ENCODE measurements at regions not wholly inside any gene's neighbourhood (a gene's known extent, or its start where the extent isn't known, plus 50 kb on each side); places are given as distances from the start of the nearest gene placed in this dataset.
A peak's percentile ranks its signal among the peaks of the same experiment; 100 is the strongest.

DNA sequence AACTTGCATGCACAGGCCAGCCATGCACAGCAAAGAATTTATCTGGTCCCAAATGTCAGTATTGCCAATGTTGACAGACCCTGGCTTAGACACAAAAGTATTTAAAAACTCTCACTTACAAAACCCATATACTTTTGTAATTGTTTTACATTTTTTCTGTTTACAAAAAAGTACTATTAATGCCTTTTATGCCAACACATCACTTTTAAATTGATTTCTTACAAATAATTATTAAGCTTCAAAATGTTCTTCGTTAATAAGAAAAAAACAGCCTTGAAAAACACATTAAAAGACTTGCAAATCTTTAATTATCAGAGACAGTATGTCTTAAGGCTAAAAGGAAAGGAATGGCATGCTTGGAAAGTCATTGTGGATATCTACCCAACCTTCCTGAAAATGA, 181.3 kb upstream of the TWIST2 start:
- ChIA-PET CTCF (no interaction called here), POLR2A (no interaction called here)
- no peak overlapping the region for H3K27ac ChIP-seq
- peak; percentile 68 for TF ChIP-seq MAFK (IDR thresholded peaks at IDR 0.05; ENCODE audit: partially characterized antibody)
- TF ChIP-seq RARB (CRISPR knock-in tag; IDR thresholded peaks at IDR 0.05), result no peak
- no peak for TF ChIP-seq TP53 (CRISPR knock-in tag; IDR thresholded peaks at IDR 0.05)
- TF ChIP-seq HDAC2 (IDR thresholded peaks at IDR 0.05), result no peak
- DNase-seq (ENCODE audit: low read depth in 1 of 2, low spot score in 1 of 2) (no peak), ATAC-seq (no peak), FAIRE-seq (no peak)
- H3K4me3 ChIP-seq, result no peak overlapping the region
- no peaks in the 10 kb centered on the region for H3K4me1 ChIP-seq
- H3K9me3 ChIP-seq, result peaks cover 32% of the 10 kb centered on the region
- H3K4me2 ChIP-seq, result no peak overlapping the region
- WGBS (ENCODE audit: missing lambda C conversion rate), result 10% methylated on average over 1 of the region's 1 CpG

DNA sequence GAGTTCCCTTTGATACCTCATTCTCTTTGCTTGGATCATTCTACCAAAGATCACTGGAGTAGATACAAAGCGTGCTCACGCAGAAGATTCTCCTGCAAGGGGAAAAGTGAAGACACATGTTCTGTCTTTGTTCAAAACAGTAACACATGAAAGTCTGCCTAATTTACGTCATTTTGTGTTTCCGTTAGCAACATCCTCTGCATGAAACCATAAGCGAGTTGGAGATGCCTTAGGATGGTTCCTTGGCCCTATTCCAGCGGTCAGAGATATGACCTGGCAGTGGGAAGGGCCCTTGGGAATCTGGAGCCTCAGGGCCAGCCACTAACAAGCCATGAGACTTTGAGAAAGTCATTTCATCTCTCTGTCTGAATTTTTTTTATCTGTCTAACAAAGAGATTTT, 180.9 kb upstream of the TWIST2 start:
- POLR2A ChIA-PET, result no interaction called here
- DNase-seq (ENCODE audit: low read depth in 1 of 2, low spot score in 1 of 2), result no peak
- H3K9me3 ChIP-seq, result peaks cover 32% of the 10 kb centered on the region
- FAIRE-seq, result no peak
- no peak overlapping the region for H3K27ac ChIP-seq
- no peak overlapping the region for H3K4me3 ChIP-seq
- TF ChIP-seq, protein P1, sequence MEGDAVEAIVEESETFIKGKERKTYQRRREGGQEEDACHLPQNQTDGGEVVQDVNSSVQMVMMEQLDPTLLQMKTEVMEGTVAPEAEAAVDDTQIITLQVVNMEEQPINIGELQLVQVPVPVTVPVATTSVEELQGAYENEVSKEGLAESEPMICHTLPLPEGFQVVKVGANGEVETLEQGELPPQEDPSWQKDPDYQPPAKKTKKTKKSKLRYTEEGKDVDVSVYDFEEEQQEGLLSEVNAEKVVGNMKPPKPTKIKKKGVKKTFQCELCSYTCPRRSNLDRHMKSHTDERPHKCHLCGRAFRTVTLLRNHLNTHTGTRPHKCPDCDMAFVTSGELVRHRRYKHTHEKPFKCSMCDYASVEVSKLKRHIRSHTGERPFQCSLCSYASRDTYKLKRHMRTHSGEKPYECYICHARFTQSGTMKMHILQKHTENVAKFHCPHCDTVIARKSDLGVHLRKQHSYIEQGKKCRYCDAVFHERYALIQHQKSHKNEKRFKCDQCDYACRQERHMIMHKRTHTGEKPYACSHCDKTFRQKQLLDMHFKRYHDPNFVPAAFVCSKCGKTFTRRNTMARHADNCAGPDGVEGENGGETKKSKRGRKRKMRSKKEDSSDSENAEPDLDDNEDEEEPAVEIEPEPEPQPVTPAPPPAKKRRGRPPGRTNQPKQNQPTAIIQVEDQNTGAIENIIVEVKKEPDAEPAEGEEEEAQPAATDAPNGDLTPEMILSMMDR (IDR thresholded peaks at IDR 0.05), result no peak
- TF ChIP-seq, protein P2, sequence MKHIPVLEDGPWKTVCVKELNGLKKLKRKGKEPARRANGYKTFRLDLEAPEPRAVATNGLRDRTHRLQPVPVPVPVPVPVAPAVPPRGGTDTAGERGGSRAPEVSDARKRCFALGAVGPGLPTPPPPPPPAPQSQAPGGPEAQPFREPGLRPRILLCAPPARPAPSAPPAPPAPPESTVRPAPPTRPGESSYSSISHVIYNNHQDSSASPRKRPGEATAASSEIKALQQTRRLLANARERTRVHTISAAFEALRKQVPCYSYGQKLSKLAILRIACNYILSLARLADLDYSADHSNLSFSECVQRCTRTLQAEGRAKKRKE (CRISPR knock-in tag; IDR thresholded peaks at IDR 0.05; ENCODE audit: low read depth), result no peak
- TF ChIP-seq, protein P3, sequence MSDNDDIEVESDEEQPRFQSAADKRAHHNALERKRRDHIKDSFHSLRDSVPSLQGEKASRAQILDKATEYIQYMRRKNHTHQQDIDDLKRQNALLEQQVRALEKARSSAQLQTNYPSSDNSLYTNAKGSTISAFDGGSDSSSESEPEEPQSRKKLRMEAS (IDR thresholded peaks at IDR 0.05), result no peak
- TF ChIP-seq, protein P4, sequence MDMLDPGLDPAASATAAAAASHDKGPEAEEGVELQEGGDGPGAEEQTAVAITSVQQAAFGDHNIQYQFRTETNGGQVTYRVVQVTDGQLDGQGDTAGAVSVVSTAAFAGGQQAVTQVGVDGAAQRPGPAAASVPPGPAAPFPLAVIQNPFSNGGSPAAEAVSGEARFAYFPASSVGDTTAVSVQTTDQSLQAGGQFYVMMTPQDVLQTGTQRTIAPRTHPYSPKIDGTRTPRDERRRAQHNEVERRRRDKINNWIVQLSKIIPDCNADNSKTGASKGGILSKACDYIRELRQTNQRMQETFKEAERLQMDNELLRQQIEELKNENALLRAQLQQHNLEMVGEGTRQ (IDR thresholded peaks at IDR 0.05), result no peak
- no peak for TF ChIP-seq ZC3H11A (IDR thresholded peaks at IDR 0.05)
- TF ChIP-seq, protein P5, sequence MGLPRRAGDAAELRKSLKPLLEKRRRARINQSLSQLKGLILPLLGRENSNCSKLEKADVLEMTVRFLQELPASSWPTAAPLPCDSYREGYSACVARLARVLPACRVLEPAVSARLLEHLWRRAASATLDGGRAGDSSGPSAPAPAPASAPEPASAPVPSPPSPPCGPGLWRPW (IDR thresholded peaks at IDR 0.05), result no peak
- no peak for TF ChIP-seq JUN (IDR thresholded peaks at IDR 0.05)
- no peak for TF ChIP-seq EHMT2 (IDR thresholded peaks at IDR 0.05; ENCODE audit: low read depth)
- no peak for TF ChIP-seq TFCP2L1 (CRISPR knock-in tag; IDR thresholded peaks at IDR 0.05)
- TF ChIP-seq ZSCAN20 (CRISPR knock-in tag; IDR thresholded peaks at IDR 0.05), result no peak
- no peak for TF ChIP-seq ZNF302 (CRISPR knock-in tag; IDR thresholded peaks at IDR 0.05)
- TF ChIP-seq CBX8 (IDR thresholded peaks at IDR 0.05), result no peak
- H3K4me2 ChIP-seq, result no peak overlapping the region
- H3K4me1 ChIP-seq, result no peaks in the 10 kb centered on the region
- CTCF ChIA-PET, result no interaction called here
- no peak for ATAC-seq
- 59% methylated on average over 6 of the region's 6 CpGs for whole genome bisulfite sequencing (ENCODE audit: missing lambda C conversion rate)

DNA sequence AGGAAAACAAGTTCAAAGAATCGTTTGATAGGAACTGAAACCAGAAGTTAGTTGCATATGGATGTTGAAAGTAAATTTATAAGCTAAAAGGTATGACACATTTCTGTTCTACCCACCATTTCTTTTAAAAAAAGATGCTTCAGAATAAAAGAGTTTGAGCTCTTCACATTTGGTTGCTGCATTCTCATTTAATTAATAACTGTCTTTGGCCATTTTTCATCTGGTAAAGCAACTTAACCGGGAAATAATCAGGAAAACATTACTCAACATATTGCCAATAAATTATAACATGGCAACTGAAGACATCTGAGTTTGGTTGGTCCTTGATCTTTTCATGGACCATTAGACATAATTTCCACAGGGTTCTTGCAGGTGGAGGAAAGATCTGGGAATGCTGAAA, 180.2 kb upstream of the TWIST2 start:
- 41% methylated on average over 2 of the region's 2 CpGs for WGBS (ENCODE audit: missing lambda C conversion rate)
- H3K4me2 ChIP-seq, result no peak overlapping the region
- H3K4me1 ChIP-seq, result no peaks in the 10 kb centered on the region
- H3K9me3 ChIP-seq, result peaks cover 29% of the 10 kb centered on the region; the same call in 2 of the 3 replicates
- FAIRE-seq, result no peak
- no peak for ATAC-seq
- POLR2A ChIA-PET, result no interaction called here
- DNase-seq (ENCODE audit: low read depth in 1 of 2, low spot score in 1 of 2), result no peak
- no peak overlapping the region for H3K4me3 ChIP-seq
- CTCF ChIA-PET, result no interaction called here
- no peak overlapping the region for H3K27ac ChIP-seq
- TF ChIP-seq CBX8 (IDR thresholded peaks at IDR 0.05) (no peak), JUN (IDR thresholded peaks at IDR 0.05) (no peak), FOSB (CRISPR knock-in tag; IDR thresholded peaks at IDR 0.05) (no peak), TP53 (CRISPR knock-in tag; IDR thresholded peaks at IDR 0.05) (no peak), RAD21 (conservative IDR thresholded peaks at IDR 0.05 in 1 of 2, IDR thresholded peaks at IDR 0.05 in 1 of 2) (no peak), ESRRA (IDR thresholded peaks at IDR 0.05; ENCODE audit: borderline replicate concordance, low read length) (no peak), HOXA7 (CRISPR knock-in tag; IDR thresholded peaks at IDR 0.05) (no peak), HEYL (CRISPR knock-in tag; IDR thresholded peaks at IDR 0.05) (no peak), KDM1A (IDR thresholded peaks at IDR 0.05; ENCODE audit: low read depth) (no peak), ZFP36 (IDR thresholded peaks at IDR 0.05; ENCODE audit: borderline replicate concordance, partially characterized antibody) (no peak)
- TF ChIP-seq, protein P6, sequence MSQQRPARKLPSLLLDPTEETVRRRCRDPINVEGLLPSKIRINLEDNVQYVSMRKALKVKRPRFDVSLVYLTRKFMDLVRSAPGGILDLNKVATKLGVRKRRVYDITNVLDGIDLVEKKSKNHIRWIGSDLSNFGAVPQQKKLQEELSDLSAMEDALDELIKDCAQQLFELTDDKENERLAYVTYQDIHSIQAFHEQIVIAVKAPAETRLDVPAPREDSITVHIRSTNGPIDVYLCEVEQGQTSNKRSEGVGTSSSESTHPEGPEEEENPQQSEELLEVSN (IDR thresholded peaks at IDR 0.05; ENCODE audit: borderline replicate concordance, low read depth), result no peak
- TF ChIP-seq, protein P1 (IDR thresholded peaks at IDR 0.05), result no peak
- TF ChIP-seq, protein P7, sequence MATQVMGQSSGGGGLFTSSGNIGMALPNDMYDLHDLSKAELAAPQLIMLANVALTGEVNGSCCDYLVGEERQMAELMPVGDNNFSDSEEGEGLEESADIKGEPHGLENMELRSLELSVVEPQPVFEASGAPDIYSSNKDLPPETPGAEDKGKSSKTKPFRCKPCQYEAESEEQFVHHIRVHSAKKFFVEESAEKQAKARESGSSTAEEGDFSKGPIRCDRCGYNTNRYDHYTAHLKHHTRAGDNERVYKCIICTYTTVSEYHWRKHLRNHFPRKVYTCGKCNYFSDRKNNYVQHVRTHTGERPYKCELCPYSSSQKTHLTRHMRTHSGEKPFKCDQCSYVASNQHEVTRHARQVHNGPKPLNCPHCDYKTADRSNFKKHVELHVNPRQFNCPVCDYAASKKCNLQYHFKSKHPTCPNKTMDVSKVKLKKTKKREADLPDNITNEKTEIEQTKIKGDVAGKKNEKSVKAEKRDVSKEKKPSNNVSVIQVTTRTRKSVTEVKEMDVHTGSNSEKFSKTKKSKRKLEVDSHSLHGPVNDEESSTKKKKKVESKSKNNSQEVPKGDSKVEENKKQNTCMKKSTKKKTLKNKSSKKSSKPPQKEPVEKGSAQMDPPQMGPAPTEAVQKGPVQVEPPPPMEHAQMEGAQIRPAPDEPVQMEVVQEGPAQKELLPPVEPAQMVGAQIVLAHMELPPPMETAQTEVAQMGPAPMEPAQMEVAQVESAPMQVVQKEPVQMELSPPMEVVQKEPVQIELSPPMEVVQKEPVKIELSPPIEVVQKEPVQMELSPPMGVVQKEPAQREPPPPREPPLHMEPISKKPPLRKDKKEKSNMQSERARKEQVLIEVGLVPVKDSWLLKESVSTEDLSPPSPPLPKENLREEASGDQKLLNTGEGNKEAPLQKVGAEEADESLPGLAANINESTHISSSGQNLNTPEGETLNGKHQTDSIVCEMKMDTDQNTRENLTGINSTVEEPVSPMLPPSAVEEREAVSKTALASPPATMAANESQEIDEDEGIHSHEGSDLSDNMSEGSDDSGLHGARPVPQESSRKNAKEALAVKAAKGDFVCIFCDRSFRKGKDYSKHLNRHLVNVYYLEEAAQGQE (IDR thresholded peaks at IDR 0.05), result no peak

Measured in A549 (cell line).